Breast epithelium (tissue), 4 donors: ENCODE measurements at regions not wholly inside any gene's neighbourhood (a gene's known extent, or its start where the extent isn't known, plus 50 kb on each side); places are given as distances from the start of the nearest gene placed in this dataset.

Experiments
- DNase-seq, 2 donors: peaks; one replicate each; pipeline ENCODE4 v3.0.0-alpha.2; 2019; ENCODE audit warnings: low spot score in 2 of 2
- H3K27ac ChIP-seq, 2 donors: fragments of 200-600 bp; sonication (generic) in 1 of 2; one replicate each; pipeline ENCODE4 v1.5.1; 2016 to 2019; ENCODE audit warnings: mild to moderate bottlenecking in 1 of 2
- H3K27me3 ChIP-seq, 2 donors: fragments of 200-600 bp; sonication (generic) in 1 of 2; one replicate each; pipeline versions ENCODE4 v1.5.1 to v1.6.0; 2017 to 2019; ENCODE audit warnings: control low read depth in 1 of 2, mild to moderate bottlenecking in 1 of 2
- H3K36me3 ChIP-seq: fragments of 200-600 bp; one replicate; pipeline ENCODE4 v1.5.1; 2019
- H3K4me1 ChIP-seq, 2 donors: fragments of 200-600 bp; sonication (generic); one replicate each; pipeline ENCODE4 v1.5.1; 2016 to 2019; ENCODE audit warnings: control low read depth in 1 of 2
- H3K4me3 ChIP-seq, 3 donors: fragments of 200-600 bp; sonication (generic); 1 replicate in 2 of 3; 2 replicates in 1 of 3; pipeline ENCODE4 v1.5.1; 2016 to 2019; ENCODE audit warnings: mild to moderate bottlenecking in 3 of 3, moderate library complexity in 2 of 3
- H3K9me3 ChIP-seq, 2 donors: fragments of 200-600 bp; sonication (generic) in 1 of 2; one replicate each; pipeline ENCODE4 v1.5.1; 2016 to 2019; ENCODE audit warnings: control low read depth in 1 of 2
- POLR2A ChIP-seq: fragments of 450-650 bp; IDR thresholded peaks from one replicate; pipeline ENCODE4 v1.6.1; 2016; ENCODE audit warnings: antibody characterized with exemption, mild to moderate bottlenecking, moderate library complexity
- POLR2AphosphoS5 ChIP-seq, 3 donors: sonication (generic); formaldehyde crosslinking; IDR thresholded peaks; one replicate each; pipeline ENCODE4 v1.6.1; 2017; ENCODE audit warnings: antibody characterized with exemption in 3 of 3
- intact Hi-C: fragments of 100-400 bp; cut with DNase I; formaldehyde crosslinking; loops from one replicate; pipeline ENCODE4 v1.15.1; 2023; ENCODE audit warnings: low total_unique reads
- TF ChIP-seq, protein P1 (sequence below), 3 donors: fragments of 450-650 bp; IDR thresholded peaks; one replicate each; pipeline ENCODE4 v1.5.1; 2016 to 2017; ENCODE audit warnings: antibody characterized with exemption in 3 of 3, mild to moderate bottlenecking in 3 of 3, moderate library complexity in 3 of 3

DNA sequence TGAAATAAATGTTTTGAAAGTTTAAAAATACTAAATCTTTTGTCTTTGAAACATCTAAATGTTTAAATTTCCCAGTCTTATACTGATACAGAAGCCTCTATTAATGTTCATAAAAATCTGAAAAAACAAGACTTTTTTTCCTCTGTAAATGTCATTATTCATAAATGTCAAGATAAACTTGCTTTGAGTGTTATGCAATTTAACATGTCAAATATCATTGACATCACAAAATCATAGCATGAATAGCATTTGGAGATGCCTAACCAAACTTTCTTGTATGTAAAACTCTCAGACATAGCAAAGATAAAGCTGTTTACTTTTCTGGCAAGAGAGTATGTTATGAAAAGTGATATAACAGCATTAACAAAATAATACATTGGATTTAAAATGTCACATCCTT lies 128.0 kb upstream of the CDH19 start:
- DNase-seq, result no peak
- Histone ChIP-seq H3K27me3 (no peaks in the 10 kb centered on the region), H3K9me3 (no peaks in the 10 kb centered on the region), H3K4me1 (peaks cover 0 to 5% of the 10 kb centered on the region in 2 donors), H3K4me3 (no peak overlapping the region), H3K36me3 (no peaks in the 10 kb centered on the region), H3K27ac (no peak overlapping the region)
- intact Hi-C loops, result no loop called here
- TF ChIP-seq POLR2AphosphoS5 (IDR thresholded peaks at IDR 0.05) (no peak), POLR2A (no peak)
- TF ChIP-seq, protein P1, sequence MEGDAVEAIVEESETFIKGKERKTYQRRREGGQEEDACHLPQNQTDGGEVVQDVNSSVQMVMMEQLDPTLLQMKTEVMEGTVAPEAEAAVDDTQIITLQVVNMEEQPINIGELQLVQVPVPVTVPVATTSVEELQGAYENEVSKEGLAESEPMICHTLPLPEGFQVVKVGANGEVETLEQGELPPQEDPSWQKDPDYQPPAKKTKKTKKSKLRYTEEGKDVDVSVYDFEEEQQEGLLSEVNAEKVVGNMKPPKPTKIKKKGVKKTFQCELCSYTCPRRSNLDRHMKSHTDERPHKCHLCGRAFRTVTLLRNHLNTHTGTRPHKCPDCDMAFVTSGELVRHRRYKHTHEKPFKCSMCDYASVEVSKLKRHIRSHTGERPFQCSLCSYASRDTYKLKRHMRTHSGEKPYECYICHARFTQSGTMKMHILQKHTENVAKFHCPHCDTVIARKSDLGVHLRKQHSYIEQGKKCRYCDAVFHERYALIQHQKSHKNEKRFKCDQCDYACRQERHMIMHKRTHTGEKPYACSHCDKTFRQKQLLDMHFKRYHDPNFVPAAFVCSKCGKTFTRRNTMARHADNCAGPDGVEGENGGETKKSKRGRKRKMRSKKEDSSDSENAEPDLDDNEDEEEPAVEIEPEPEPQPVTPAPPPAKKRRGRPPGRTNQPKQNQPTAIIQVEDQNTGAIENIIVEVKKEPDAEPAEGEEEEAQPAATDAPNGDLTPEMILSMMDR (IDR thresholded peaks at IDR 0.05), result no peak

DNA sequence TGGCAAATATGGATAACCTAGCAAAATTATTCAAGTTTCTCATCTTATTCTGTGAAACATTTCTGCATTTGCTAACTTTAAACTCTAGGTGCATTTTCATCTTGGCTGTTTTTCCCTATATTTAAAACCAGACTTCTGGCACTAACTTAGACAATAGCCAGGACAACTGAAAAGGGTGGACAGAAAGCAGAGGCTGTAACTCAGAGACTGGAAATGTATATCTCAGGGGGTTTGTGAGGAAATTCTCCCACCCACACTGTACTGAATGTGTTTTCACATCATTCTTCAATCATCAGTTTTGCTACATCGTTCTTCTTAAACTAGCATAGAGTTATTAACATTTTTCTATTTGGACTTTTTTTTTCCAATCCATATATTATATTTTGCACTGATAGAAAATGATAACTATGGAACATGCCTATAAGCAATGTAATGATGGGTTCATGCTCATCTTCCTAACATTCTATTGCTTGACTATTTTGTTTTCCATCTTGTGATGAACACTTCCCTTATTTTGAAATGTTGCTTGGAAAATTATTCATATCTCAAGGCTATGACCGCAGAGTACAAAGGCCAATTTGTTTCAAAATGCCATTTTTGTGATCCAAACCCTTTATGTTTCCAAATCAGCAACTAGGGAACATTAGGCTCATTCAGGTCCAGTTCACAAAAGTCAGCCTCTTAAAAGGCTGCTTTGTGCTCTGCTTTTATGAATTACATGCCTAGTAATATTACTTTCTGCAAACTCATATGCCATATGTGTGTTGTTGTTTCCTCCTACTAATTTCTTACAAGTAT lies 125.8 kb upstream of the CDH19 start:
- no peak for DNase-seq
- H3K9me3 ChIP-seq, result no peaks in the 10 kb centered on the region
- no peak overlapping the region for H3K4me3 ChIP-seq
- peak overlapping the region; percentile 33 to 66 for H3K27ac ChIP-seq
- intact Hi-C loops, result no loop called here
- peaks cover 0 to 5% of the 10 kb centered on the region in 2 donors for H3K4me1 ChIP-seq
- TF ChIP-seq, protein P1 (IDR thresholded peaks at IDR 0.05), result no peak
- peak in 1 of 3 donors; percentile 31 for TF ChIP-seq POLR2AphosphoS5 (IDR thresholded peaks at IDR 0.05)
- H3K36me3 ChIP-seq, result no peaks in the 10 kb centered on the region
- no peaks in the 10 kb centered on the region for H3K27me3 ChIP-seq

DNA sequence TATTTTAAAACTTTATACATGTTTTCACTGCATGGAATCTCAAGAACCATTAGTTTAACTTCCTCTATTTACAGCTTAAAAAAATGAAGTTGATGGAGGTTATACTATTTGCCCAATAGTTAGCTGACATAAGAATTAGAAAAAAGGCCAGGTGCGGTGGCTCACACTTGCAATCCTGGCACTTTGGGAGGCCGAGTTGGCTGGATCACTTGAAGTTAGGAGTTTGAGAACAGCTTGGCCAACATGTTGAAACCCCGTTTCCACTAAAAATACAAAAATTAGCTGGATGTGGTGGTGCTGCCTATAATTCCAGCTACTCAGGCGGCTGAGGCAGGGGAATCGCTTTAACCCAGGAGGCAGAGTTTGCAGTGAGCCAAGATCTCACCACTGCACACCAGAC lies 125.1 kb upstream of the CDH19 start:
- no peaks in the 10 kb centered on the region for H3K27me3 ChIP-seq
- H3K9me3 ChIP-seq, result no peaks in the 10 kb centered on the region
- no peak overlapping the region for H3K4me3 ChIP-seq
- intact Hi-C loops, result no loop called here
- DNase-seq, result no peak
- peak overlapping the region; percentile 49 to 66 for H3K27ac ChIP-seq
- H3K36me3 ChIP-seq, result no peaks in the 10 kb centered on the region
- no peak for TF ChIP-seq POLR2AphosphoS5 (IDR thresholded peaks at IDR 0.05)
- TF ChIP-seq, protein P1 (IDR thresholded peaks at IDR 0.05), result no peak
- no peak for TF ChIP-seq POLR2A
- H3K4me1 ChIP-seq, result peaks cover 0 to 12% of the 10 kb centered on the region in 2 donors

DNA sequence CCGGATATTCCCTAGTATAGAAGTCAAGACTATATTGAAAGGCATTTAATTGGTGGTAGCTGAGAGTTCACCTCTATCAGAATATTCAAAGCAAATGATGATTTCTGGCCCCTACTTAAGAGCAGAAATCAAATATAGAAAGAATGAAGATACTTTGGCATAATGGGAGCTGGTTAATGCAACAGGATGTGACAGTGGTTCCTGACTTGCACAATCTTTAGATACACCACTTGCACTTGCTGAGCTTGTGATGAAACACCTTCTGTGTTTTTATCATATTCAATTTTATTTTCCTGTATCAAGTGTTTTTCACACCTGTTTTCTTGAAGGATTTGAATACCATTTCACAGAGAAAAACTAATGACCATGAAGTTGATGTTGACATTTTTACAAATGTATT lies 124.1 kb upstream of the CDH19 start:
- intact Hi-C loops, result no loop called here
- TF ChIP-seq POLR2AphosphoS5 (IDR thresholded peaks at IDR 0.05) (no peak), POLR2A (no peak)
- TF ChIP-seq, protein P1 (IDR thresholded peaks at IDR 0.05), result no peak
- no peak for DNase-seq
- H3K36me3 ChIP-seq, result no peaks in the 10 kb centered on the region
- H3K9me3 ChIP-seq, result no peaks in the 10 kb centered on the region
- no peak overlapping the region for H3K4me3 ChIP-seq
- H3K27ac ChIP-seq, result no peak overlapping the region
- H3K27me3 ChIP-seq, result no peaks in the 10 kb centered on the region
- peaks cover 0 to 16% of the 10 kb centered on the region in 2 donors for H3K4me1 ChIP-seq

DNA sequence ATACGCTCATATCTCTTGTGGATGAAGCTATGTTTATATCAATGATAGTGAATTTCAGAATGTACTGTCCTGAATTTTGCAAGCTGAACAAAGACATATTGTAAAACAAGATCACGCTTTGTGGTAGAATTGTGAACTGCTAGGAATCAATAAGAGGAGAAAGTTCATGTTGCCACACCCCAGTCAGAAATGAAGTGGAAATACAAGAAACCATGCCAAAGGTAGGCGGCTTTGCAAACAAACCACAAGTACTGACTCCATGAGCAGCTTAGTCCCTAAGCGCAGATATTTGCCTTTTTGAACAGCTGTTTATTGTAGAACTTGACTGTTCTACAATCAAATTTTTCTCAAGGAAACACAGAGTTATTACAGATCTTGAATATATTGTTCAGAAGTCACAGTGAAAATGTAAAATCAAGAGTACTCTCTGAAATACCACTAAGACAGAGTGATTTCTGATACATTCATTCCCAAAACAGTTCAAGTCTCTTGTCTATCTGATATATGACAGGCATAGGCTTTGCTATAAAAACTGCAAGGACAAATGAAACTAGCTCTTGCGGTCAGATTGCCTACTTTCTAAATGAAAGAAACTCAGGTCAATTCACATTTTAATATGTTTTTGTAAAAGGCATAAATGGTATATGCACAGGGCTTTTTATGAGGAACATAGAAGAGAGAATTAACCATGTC lies 120.9 kb upstream of the CDH19 start:
- DNase-seq, result peak in 1 of 2 donors; percentile 61
- Histone ChIP-seq H3K9me3 (no peaks in the 10 kb centered on the region), H3K27me3 (no peaks in the 10 kb centered on the region), H3K4me1 (peaks cover 0 to 16% of the 10 kb centered on the region in 2 donors), H3K27ac (peak overlapping the region; percentile 54 to 59), H3K4me3 (no peak overlapping the region), H3K36me3 (no peaks in the 10 kb centered on the region)
- intact Hi-C loops, result no loop called here
- TF ChIP-seq POLR2AphosphoS5 (IDR thresholded peaks at IDR 0.05) (no peak), POLR2A (no peak)
- TF ChIP-seq, protein P1 (IDR thresholded peaks at IDR 0.05), result peak in 2 of 3 donors; percentile 26 to 49
